HG02973 (cell line): ENCODE measurements at regions not wholly inside any gene's neighbourhood (a gene's known extent, or its start where the extent isn't known, plus 50 kb on each side); places are given as distances from the start of the nearest gene placed in this dataset.
"Not testable (repeated sequence)": the region's sequence is repeated elsewhere in the genome, so short reads cannot be mapped to it uniquely, and the experiment has no call there.

Experiments
- ATAC-seq: cut with Tn5 transposase; IDR thresholded peaks from one replicate; pipeline ENCODE4 v1.9.1; 2021; ENCODE audit warnings: moderate library complexity; ENCODE audit not compliant: unreplicated experiment

DNA sequence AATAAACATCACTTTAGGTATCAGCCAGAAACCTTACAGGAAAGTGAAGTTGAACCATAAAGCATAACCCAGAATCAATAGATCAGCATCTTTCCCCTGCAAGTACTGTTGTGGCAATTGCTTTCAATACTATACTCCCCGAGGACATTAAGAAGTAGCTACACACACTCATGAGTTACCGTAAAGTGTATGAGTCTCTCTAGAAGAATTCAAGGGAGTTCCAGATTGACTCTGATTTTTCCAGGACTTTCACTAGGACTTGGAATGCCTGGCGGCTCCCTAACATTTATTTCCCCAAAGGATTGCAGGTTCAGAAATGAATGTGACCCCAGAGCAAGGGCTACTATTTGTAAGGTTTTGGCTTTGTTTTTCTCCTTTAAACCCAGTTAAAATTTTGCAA is 465.4 kb upstream of the MDGA2 start:
- ATAC-seq = no peak

DNA sequence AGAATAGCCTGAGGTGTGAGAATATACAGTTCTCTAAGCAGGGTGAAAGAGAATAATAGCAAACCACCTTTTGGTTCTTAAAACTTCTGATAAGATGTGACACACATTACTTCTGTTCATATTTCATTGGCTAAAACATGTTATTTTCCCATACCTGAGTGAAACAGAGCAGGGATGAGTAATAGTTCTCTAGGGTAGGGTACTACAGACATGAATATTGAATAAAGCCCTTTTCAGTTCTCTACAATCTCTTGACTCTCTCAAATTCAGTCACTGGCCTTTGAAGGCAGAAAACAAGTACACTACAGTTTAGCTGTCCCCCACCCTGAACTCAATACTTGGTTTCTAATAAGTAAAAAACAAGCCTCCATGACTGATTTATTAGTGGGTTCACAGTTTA is 454.1 kb upstream of the MDGA2 start:
- no peak for ATAC-seq

DNA sequence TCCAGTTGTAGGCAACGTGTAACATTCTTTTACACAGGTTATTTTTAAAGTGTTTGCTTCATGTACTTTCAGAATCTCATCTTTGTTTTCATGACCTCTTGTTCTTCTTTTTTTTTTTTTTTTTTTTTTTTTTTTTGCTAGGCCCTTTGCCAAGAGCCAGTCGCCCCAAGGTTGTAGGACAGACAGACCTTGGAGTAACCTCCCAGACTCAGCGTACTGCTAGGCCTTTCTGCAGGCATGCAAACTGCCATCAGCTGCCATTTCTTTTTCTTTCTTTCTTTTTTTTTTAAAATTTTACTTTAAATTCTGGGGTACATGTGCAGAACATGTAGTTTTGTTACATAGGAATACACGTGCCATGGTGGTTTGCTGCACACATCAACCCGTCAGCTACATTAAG is 452.3 kb upstream of the MDGA2 start:
- ATAC-seq = no peak

DNA sequence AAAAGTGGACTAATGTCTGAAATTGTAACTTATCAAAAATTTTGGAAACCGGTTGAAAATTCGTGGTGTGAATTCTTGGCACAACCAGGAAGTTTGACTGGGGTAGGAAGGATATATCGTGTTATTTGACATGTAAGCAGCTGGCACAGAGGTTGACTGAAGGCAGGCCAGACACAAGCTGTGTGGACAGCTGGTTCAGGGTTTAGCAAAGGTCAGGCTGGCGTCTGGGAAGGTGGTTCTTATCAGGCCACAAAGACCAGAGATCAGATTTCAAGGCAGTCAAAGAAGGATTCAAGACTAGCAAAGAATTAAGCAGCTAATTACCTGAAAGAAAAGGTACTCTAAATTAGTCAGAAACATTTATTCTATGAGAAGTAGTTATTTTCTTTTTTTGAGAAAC is 450.2 kb upstream of the MDGA2 start:
- no peak for ATAC-seq

DNA sequence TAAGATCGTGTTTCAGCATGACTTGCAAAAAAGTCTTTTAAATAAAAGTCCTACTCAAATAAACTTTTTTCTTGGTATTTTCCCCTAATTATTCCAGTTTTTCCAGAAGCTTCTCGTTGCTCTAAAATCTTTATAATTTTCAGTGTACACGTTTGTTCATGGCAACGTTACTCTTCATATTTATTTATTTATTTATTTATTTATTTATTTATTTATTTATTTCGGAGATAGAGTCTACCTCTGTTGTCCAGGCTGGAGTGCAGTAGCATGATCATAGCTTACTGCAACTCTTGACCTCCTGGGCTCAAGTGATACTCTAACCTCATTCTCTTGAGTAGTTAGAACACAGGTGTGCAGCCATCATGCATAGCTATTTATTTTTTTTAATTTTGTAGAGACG is 438.3 kb upstream of the MDGA2 start:
- no peak for ATAC-seq

DNA sequence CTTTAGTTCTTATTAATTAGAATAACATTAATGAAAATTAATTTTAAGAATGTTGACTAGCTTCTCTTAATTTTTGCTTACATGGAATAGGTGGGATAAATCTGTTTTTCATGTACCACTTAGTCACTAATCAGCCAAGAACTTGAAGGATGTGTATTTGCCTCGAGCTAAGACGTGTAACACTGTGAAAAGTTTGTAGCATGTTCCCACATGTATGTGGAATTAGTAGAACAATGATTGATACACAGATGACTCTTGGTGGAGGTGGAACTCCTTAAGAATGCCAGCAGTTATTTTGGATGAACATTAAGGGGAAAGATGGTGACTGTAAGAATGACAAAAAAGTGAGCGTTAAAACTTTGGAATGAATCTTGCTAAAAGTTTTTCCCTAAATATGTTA is 435.7 kb upstream of the MDGA2 start:
- no peak for ATAC-seq

DNA sequence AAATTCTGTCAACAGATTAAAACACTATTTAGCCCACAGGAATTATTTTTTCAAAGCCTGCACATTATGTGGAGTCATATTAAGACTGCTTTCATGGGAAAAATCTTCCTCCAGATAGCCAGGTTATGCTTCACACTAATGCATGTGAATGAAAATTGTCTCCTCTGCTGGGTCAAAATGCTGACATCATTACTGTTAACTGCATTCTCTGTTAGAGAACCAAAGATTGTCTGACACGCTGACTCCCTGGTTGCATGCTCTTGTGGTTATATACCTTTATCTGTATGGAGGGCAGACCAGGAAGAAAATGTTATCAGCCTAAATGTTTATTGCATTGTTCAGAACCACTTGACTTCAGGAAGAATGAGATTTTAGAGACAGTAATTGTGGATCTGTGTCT is 432.2 kb upstream of the MDGA2 start:
- no peak for ATAC-seq

DNA sequence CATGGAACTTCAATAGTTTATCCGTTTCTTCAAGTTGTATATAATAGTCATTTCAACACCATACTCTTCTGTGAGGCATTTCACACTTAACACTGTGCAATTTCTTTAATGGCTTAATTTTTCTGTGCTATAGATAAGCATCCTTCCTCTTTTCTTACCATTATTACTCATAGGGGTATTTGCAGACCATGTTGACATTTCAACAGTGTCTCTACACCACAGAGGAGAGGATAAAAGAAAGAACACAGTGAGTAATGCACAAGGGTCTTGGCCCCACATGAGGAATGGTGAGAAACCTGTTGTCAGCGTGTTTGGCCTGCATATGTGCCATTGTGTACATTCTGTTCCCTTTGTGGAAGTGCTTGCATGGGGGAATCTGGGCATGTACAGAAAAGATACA is 421.5 kb upstream of the MDGA2 start:
- no peak for ATAC-seq

DNA sequence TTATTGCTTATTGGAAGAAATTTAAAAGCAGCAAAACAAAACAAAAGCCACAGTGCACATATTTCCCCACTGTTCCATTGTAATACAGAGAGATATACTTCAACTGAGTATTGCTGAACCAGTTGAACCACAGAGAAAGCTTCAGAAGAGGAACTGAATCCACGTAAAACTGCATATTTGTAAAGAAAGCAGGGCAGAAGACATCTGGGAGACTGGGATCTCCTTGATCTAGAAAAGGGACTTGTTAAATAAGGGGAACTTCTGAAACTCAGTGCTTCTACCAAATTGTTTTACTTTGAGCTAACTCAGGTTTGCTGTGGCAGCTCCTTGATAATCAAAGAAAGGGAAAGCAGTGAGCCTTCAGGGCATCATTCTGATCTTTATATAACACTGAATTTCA is 411.1 kb upstream of the MDGA2 start:
- ATAC-seq = no peak

DNA sequence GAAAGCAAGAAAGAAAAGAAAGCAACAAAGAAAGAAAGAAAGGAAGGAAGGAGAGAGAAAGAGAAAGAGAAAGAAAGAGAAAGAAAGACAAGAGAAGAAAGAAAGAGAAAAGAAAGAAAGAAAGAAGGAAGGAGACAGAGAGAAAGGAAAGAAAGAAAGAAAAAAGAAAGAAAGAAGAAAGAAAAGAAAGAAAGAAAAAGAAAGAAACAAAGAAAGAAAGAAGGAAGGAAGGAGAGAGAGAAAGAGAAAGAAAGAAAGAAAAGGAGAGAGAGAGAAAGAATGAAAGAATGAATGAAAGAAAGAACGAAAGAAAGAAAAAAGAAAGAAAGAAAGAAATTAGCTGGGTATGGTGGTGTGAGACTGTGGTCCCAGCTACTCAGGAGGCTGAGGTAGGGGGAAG is 400.1 kb upstream of the MDGA2 start:
- ATAC-seq = no peak

DNA sequence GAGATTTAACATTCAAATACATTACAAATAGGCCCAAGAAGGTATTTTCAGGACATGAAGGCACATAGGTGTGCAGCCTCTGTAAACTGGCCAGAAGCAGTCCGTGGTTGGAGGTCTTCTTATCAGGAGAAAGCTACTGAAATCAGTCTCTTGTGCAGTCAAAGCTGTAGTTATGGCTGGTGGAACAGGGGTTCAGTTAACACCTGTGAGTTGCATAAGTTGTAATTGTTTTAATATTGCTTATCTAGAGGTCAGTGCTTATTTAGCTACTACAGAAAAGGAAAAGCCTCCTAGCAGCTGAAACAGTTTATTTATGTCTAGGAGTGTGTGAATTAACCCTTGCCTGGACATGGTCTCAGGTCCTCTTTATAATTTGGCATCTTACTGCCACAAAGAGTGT is 377.6 kb upstream of the MDGA2 start:
- ATAC-seq = no peak

DNA sequence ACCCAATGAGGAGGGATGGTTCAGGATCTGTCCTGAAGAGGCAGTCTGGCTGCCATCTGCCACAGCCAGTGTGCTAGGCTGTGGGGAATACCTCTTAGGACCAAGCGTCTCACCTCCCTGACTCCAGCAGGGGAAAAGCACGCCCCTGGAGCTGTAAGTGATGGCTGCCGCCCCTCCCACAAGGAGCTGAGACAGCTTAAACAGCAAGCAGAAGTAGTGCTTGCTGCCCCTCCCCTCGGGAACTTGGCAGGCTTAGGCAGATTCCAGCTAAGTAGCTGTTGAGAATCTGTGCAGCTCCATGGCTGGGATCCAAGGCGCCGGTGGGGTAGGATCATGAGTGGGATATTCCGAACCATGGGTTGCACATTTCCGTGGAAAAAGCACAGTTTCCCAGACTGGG is 360.4 kb upstream of the MDGA2 start:
- no peak for ATAC-seq

DNA sequence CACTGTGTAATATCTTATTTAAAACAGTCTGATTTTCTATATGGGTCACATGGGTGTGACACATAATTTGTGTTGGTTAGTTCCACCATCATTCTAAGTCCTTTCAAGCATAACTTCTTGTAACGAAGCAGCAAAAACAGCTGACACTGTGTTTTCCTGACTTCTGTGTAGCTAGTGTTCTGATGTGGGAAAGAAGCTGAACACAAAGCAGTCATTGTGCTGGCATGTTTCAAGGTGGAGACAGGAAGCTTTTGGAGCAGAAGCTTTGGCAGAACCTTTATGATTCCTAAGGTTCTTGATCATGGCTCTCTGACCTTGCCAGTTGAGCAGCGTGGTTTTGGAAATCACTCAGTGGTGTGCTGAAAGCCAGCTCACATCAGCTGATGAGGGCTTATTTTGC is 351.7 kb upstream of the MDGA2 start:
- ATAC-seq = no peak

DNA sequence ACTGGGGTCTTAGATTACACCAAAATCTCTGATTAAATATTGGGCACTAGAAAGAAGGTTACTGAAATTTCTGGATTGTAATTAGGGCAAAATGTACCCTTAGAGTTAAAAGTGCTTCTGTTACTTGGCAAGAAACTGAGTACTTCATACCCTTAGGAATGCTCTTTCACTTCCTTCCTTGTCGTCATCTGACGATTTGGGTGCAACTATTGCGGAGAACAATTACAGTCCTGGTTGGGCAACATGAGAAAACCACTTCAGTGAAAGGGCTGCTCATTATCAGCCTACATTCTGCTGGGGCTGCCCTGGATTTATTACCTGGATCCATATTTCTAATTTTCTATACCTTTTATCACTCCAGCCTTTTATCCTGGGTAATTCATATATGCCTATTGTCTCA is 348.5 kb upstream of the MDGA2 start:
- ATAC-seq = no peak

DNA sequence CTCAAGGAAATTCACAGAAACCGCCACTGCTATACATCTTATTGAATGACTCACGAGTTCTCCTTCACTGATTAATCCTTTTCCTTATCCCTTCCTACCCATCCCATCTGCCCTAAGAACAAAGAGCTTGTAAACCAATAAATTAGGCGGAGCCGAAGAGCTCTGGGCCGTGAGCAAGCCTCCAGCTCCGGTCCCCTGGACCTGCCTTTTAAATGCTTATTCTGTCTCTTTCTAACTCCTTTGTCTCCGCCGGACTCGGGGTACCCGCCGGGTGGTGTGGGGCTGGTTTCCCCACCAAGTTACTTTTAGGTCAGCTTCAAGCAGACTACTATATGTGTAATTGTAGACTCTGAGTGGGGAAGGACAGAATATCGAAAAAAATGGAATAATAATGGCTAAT is 336.1 kb upstream of the MDGA2 start:
- not testable (repeated sequence) for ATAC-seq

DNA sequence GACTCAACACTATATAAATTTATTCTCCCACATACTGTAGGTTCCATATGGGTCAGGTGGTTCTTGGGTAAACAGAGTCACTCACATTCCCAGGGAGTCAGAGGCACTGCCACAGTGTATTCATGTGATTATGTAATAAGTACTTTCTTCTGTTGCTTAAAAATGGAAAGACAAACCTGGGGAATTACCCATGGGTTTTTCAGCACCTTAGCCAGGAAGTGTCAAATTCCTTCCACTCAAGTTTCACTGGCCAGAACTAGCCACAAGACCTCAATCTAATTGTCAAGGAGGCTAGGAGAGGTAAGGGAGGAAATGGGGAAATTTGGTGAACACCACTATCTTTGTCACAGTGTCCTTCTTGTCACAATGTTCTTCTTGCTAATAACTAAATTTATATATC is 333.2 kb upstream of the MDGA2 start:
- no peak for ATAC-seq

DNA sequence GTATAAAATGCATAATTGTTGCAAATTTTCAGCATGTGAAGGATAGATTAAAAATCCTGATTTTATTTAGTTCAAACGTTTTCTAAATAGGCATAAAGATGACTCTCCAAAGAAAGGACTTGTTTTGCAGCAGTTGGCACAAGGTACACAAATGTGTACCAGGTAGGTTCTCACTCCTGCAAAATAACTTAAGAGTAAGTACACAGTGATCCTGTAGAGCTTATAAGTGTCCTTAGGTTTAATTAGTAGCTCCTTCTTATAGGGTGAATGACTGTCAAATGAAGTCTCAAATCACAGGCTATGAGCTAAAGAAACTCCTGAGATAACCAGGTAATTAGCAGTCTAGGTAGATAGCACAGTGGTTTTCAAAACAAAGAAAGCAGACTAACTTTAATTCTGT is 330.6 kb upstream of the MDGA2 start:
- ATAC-seq = no peak

DNA sequence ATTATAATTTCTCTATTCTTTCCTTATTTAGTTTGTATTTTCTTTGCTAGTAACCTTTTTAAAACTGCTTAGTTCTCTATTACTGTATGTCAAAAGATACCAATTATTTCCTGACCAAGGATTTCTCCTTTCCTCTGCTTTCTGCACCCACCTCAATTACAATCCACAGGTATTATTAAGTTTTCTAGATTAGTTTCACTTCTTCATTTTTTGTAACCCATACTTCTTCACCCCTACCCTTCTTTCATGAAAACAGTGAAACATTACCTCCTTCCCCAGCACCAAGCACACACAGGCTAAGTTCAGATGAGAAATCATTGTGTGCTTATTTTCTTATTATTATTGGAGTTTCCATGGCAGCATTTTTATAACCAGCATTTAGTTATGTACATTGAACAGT is 318.5 kb upstream of the MDGA2 start:
- ATAC-seq = no peak

DNA sequence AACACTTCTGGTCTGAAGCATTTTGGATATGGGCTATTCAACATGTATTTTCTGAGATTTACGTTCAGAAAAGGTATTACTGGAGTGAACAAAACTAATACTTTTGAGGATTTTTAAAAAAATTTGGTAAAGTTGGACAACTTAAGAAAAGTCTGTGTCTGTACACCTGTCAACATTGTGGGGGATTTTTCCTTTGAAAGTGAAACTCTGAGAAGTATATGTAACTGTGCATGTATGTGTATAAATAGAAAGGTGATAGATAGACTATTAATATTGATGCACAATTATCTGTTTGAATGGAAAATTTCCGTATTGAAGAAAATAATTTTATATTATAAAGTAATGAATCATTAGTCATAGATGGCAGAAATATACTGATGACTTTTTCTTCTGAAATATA is 312.8 kb upstream of the MDGA2 start:
- no peak for ATAC-seq

DNA sequence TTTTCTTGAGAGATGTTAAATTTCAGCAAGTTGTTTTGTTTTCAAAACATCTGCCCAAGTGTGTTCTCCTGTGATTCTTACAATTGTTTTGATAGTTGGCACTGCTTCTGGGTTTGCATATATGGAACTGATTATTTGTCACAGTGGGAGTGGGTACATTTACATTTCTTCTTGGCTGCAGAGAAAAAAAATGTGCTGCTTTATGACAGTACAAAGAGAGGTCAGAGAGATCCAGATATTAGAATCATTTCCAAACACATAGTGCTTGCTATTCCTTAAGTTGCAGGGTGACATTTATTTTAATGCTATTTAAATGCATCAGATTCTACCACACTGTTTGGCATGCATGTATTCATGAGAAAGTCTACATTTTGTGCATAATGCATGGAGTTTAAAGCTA is 303.5 kb upstream of the MDGA2 start:
- ATAC-seq = no peak

DNA sequence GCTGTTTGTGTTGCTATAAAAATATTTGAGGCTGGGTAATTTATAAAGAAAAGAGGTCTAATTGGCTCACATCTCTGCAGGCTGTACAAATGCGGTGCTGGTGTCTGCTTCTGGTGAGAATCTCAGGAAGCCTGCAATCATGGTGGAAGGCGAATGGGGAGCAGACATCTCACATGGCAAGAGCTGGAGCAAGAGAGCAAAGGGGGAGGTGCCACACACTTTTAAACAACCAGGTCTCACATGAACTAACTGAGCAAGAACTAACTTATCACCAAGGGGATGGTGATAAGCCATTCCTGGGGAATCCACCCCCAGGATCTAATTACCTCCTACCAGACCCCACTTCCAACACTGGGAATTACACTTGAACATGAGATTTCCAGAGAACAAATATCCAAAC is 300.7 kb upstream of the MDGA2 start:
- ATAC-seq = no peak

DNA sequence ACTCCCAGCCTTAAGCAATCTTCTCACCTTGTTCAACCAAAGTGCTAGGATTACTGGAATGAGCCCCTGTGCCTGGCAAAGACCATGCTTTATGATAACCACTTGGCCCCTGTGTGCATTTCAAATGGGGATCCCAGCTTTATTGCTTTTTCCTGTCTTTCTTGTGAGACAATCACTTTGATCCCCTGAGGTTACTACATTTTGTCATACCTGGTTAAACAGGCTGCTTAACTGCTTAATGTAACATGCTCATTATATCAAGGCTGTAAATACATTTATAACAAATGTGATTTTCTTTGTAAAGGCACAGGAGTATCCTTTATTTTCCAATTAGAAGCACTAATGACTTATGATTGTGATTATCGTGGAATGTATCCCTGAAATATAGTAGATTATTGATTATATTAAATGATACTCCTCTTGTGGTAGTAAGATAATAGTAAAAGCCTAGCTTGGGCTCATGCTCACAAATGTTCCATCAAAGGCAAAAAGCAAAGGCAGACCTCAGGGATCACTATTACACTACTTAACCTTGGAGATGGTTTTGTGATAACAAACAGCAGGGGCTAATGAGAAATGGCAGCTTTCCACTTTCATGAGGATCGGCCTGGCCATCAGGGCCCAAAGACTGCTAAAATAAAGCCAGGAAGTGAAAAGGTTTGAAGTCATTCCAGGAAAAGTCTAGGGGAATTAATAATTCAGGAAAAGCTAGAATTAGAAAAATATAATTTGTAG is 290.8 kb upstream of the MDGA2 start:
- ATAC-seq = no peak

DNA sequence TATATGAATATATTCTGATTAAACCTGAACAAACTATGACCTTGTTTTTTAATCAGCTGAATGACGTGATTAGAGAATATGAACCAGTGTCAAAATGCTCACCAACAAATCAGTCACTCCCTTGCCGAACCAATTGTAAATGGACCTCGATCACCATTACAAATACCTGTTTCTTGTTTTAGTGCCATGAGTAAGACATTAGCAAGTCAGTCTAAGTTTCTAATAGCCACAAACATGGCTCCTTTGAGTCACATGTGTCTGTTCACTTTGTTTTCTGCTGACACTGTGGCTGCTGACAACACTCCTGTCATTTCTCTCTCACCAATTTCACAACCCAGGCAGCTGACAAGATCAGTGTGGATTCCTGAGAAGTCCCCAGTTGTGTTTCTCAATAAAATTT is 286.2 kb upstream of the MDGA2 start:
- ATAC-seq = no peak

DNA sequence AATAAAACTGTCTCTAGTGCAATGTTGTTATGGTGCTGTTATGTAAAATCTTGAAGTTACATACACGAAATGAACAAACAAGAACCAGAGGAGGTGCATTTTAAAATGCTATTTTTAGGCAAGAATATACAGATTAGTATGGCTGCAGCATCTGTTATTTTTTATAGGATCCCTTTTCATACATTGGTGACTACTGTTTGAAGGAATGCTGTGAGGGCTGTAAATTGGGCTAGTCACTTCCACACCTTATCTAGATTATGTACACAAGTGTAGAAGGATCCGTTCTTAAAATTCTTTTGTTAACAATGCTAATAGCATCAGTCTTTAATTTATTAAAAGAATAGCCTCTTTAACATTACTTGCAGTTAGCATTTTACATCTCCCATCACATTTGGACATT is 284.3 kb upstream of the MDGA2 start:
- ATAC-seq = no peak
